HG03520 (cell line): ENCODE measurements at regions not wholly inside any gene's neighbourhood (a gene's known extent, or its start where the extent isn't known, plus 50 kb on each side); places are given as distances from the start of the nearest gene placed in this dataset.

Experiments used
- ATAC-seq: cut with Tn5 transposase; IDR thresholded peaks from one replicate; pipeline ENCODE4 v1.9.1; 2021; ENCODE audit warnings: mild to moderate bottlenecking, moderate library complexity; ENCODE audit not compliant: unreplicated experiment

DNA sequence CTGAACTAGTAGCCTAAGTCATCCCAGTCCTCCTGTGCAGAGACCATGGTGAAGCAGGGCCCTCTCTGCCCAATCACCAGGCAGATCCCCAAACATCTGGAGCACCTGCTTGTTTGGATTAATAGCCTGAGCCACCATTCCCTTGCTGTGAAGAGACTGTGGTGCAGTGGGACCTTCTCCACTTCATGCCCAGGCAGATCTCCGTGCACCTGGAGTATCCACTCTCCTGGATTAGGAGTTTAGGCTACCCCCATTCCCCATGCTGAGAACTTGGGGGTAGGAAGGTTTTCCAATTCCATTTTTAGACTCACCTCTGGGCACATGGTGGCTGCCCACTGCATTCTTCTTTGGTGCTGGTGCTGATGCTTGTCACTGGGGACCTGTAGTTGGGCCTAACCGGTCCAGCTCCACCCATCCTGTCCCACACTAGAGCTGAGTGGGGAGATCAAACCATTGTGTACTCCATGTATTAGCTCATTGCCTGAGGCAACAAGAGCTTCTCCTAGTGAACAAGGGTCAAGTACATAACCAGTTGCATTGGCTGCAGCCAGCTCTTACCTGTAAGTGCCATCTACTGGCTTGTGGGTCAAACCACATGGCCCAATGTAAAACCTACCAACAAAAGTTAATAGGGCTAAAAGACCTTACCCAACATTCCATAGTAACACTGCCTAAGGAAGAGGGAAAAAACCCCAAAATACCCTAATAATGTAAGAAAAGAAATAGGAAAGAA, 382.5 kb upstream of the CBLB start:
- ATAC-seq, result no peak

DNA sequence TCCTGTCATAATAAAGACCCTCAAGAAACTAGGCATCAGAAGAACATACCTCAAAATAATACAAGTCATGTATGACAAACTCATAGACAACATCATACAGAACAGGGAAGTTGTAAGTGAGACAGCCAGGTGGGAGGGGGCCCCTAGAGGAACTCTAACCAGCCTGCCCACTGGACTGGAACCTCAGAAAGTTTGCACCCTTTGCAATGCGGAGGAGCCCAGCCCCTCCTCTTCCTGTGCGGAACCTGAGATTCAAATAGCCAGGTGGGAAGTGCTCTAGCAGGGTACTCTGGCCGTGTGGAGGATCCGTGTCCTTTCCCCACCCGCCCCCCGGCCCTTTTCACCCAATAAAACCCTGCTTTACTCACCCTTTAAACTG, 387.0 kb upstream of the CBLB start:
- ATAC-seq, result peak; percentile 95

DNA sequence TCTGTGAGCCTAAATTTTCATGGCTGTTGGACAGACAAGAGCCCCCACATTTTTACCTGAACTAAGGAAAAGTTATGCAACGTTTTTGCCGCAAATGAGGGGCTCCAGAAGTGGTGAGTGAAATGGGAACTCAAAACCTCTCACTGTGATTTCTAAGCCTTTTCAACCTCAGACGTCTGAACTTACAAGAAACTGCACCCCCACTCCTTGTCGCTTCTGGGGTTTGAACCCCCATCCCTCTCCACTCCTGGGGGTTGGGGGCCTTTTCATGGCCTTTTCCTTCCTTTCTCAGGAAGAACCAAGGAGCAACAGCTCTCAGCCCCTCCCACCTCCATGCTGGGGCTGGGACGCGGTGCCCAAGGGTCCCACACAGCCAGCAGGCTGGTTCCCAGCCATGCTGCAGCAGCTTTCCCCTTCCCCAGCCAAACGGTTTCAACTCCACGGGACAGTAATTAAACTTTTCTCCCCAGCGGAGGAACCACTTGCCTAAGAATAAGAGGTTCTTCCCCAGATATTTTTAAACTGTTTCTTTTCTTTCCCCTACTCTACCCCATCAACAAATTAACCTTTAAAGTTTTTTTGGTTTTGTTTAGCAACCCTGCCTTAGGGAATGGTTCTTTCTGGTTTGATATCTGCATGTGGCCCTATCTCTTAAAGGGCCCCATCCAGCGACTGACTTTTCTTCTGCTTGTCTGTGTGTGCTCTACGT, 387.6 kb upstream of the CBLB start:
- peak; percentile 29 for ATAC-seq

DNA sequence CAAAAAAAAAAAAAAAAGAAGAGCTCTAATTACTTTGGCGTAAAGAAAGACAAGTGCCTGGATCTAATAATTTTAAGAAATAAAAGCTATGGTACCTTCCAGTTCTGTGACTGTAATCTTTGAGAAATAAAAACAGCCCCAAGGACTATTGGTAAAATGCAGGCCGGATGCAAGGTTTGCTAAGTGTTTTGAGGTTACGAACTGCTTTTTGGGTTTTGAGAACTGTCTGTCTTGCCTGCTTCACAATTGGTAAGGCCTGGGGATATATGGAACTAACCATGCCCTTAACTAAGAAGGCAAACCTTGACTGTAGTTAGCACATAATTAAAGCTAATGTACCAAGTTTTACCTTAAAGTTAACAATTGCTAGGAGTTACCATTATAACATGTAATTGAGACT, 388.4 kb upstream of the CBLB start:
- no peak for ATAC-seq

DNA sequence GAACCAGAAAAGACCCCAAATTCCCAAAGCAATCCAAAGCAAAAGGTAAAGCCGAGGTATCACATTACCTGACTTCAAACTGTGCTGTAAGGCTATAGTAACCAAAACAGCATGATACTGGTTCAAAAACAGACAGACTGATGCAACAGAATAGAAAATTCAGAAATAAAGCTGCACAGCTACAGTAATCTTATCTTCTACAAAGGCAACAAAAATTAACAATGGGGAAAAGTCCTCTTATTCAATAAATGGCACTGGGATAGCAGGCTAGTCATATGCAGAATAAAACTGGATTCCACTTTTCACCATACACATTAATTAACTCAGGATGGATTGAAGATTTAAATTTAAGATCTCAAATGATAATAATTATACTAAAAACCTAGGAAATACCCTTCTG, 392.6 kb upstream of the CBLB start:
- no peak for ATAC-seq

DNA sequence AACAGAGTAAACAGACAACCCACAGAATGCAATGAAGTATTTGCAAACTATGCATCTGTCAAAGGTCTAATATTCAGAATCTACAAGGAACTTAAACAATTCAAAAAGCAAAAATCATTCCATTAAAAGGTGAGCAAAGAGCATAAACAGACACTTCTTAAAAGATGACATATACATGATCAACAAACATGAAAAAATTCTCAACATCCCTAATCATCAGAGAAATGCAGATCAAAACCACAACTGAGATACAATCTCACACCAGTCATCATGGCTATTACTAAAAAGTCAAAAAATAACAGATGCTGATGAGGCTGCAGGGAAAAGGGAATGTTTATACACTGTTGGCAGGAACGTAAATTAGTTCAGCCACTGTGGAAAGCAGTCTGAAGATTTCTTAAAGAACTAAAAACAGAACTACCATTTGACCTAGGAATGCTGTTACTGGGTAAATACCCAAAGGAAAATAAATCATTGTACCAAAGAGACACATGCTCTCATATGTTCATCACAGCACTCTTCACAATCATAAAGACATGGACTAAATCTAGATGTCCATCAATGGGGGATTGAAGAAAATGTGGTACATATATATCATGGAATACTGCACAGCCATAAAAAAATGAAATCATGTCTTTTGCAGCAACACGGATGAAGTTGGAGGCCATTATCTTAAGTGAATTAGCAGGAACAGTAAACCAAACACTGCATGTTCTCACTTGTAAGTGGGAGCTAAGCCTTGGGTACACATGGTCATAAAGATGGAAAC, 393.3 kb upstream of the CBLB start:
- ATAC-seq, result no peak

DNA sequence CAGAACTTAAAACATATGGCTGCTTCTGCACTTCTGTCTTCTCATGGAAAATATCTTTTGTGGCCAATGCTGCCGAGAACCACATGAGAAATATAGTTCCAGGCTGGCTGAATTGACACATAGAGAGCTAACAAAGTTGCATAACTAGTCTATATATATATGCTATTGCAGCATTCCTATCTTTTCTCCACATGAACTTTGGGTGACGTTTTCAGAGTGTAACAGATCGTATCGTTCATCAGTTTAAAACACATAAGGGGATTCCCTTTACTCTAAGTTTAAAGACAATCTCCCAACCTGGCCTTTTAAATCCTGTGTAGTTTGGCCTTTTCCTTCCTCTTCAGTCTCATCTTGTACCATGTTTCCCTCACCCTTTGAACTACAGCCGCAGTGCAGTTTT, 394.2 kb upstream of the CBLB start:
- no peak for ATAC-seq

DNA sequence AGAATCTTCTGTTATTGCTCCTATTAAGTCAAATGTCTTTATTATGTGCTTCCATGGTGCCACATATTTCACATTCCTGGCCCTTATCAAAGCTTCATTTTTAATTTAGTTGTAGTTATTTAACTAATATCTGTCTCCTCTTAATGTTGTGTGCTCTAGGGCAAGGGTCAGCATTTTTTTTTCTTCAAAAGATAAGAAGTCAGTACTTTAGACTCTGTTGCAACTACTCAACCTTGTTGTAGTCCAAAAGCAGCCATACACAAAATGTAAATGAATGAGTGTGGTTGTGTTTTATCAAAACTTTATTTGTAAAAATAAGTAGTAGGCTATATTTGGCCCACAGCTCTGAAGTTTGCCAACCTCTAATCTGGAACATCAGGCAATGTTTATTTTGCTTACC, 394.7 kb upstream of the CBLB start:
- ATAC-seq, result no peak

DNA sequence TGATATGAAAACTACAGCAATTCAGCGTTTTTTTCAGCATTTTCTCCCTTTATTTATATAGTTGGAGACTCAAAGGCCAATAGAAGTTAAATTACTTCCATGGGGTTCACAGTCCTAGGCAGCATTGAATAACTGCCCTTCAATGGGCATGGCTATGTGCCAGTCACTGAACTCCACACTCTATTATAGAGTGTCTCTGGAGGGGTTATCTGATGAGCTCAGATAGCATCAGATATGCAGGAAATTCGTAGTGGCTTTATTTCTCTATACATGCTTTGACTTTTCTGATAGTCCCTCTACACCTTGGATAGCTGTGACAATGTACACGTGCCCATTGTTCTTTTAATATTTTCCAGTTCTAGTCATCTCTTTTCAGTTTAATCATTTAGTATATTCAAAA, 396.9 kb upstream of the CBLB start:
- ATAC-seq, result no peak

DNA sequence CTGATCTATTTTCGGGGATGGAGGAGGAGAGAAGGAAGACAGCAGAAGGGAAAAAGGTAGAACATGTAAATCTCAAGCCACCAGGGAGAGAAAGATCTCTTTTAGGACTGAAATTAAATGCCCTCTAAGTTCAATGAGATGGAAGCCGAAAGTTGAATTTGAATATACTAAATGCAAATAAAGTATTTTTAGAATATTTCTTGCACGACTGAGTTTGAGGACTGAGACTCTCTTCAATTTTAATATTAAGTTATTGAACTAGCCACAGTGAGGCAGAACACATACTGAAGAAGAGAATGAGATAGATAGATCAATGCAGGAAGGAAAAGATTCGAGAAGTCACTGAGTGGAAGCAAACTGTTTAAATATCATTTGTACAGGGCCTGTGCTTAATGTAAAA, 399.9 kb upstream of the CBLB start:
- ATAC-seq, result no peak

DNA sequence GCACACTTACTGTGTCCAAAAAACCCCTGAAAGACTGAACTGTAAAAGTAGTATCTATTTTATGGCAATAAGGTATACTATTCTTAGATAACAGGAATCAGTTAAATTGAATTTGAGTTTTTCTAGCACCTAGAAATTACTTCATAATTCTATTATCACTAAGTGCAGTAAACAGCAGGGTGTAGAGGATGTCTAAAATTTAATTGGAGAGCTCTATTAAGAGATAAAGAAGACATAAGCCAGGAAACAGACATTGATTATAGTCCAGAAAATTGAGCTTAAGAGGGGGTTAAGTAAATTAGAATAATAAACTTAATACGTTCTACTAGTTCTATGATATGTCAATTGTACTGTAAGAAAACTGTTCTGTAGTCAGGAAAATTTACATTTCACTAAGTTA, 403.5 kb upstream of the CBLB start:
- no peak for ATAC-seq

DNA sequence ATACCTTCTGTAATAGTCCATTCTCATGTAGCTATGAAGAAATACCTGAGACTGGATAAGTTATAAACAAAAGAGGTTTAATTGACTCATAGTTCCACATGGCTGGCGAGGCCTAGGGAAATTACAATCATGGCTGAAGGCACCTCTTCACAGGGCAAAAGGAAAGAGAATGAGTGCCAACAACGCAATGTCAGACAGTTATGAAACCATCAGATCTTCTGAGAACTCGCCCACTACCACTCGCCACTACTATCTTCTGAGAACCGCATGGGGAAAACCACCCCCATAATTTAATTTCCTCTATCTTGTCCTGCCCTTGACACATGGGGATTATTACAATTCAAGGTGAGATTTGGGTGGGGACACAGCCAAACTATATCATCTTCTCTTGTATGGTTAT, 406.8 kb upstream of the CBLB start:
- no peak for ATAC-seq

DNA sequence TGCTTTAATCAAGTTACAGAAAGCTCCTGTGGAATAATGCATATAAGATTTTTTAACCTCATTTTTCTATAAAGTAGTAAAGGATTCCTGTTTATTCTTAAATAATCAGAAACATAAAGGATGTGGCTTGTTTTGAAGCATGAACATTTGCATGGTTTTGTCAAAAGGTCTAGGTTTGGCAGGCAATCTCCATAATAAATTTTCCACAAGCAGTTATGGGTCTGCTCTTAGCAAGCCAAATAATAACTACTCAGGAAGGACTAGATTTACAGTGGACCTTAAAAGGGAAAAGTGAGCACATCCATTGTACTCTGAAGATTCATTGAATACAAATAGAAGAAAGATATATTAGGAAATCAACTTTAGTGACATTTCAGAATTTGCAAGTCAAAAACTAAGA, 407.3 kb upstream of the CBLB start:
- ATAC-seq, result no peak

DNA sequence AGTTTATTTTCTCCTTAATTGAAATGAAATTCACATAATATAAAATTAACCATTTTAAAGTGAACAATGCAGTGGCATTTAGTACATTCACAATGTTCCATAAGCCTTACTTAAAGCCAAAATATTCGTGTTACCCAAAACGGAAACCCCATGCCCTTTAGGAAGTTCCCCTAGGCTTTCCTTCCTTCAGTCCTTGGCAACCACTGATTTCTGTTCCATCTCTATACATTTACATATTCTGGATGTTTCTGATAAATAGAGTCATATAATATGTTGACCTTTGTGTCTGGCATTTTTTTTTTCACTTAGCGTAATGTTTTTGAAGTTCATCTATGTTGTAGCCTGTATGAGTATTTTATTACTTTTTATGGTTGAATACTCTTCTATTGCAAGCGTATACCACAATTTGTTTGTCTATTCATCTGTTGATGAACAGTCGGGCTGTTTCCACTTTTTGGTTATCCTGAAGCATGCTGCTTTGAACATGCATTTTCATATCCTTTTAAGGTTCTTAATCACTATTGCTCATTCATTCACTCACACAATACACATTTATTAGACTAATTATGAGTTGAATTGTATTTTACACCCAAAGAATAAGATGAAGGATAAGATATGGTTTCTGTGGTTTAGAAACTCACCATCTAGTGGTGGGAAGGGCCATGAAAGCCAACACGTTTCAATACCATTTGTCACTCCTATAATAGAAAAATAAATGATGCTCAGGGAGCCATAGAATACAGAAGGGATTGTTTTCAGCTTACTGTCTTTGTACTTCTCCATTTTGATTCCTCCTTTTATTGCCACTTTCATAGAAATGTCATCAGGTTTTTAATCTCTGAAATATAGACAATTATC, 408.2 kb upstream of the CBLB start:
- no peak for ATAC-seq

DNA sequence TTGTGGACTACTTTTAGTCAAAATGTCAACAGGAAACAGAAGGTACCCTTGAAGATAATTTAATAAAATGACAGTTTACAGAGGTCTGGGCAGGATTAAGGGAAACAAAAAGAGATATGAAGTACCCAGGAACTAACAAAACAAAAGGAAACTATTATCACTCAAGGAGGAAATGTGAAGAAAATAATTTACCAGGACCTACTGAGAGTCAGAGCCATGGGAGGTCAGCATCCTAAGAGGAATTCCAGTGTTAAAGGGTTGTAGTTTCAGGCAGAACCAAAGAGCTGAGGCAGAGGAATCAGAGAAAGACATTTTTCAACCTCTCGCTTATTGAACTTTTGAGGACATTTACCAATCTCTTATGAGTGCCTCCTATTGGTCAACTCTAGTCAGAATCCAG, 408.9 kb upstream of the CBLB start:
- no peak for ATAC-seq

DNA sequence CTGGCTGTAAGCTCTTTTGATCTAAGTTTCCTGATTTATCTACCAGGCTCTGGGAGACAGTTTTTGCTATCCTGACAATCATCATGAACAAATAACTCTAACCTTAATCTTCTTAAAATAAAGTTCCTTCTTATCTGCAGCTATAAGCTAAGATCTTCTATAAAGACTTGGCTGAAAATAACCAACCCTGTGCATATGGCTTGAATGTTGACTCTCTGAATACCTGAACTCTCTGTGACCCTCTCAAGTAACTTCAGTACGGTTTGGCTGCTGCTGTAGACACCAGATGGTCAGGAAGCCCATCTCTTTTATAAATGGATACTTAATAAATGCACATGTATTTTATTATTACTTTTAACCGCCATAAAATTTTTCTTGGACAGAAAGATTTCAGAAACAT, 412.4 kb upstream of the CBLB start:
- no peak for ATAC-seq

DNA sequence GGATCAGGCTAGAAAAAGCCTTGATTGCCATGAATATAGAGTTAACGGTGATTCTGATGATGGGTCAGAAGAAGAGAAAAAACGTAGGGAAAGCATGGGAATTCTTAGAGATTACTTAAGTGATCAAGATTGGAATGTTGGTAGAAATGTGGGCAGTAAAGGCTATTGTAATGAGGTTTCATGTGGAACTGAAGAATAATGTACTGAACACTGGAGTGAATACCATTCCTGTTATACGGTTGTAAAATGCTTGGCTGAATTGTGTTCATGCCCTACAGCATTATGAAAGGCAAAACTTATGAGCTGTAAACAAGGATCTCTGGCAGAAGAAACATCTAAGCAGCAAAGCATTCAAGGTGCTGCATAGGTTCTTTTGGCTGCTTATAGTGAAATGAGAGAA, 414.1 kb upstream of the CBLB start:
- no peak for ATAC-seq

DNA sequence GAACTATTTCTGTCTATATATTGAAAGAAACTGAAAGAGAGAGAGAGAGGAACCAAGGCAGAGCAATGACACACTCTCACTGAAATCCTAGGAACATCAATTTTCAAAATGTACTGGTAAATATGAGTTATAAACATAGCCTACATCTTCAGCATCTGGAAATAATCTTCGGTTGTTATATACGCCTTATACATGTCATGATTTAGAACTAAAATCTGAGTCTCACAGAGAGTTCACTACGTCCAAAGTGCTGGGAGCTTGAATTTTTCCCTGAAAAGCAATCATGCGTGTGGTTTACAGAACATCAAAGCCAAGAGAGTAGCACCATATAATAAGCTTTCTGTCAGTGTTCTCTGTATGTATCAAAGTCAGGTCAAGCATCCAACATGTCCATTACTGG, 420.0 kb upstream of the CBLB start:
- ATAC-seq, result no peak

DNA sequence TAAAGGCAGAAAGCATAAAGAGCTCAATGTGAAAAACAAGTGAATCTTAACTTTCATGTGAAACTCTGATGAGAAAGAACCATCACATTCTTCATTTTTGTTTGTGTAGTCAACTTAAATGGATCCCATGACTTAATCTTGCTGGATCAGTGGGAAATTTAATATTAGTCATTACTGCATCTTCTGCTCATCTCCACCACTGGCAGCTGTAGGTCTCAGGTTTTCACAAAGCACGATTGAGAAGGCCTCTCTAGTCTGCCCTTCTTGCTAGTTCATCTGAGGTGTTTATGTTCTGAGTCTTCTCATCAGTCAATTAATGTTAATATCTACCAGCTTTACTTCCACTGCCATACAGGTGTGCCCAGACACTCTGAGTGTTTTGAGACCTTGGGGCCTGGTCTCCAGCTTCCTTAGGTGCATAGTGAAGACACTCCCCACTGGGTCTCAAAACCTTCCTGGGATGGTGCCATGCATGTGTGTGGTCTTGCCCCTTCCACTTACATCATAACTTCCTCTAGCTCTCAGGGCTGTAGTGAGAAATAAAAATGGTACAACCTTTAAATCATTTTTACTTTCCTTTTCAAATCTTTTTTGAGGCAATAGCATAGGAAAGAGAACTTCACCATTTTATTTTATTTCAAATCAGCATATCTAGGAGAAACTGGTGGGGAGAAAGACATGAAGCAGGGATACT, 421.6 kb upstream of the CBLB start:
- ATAC-seq, result no peak

DNA sequence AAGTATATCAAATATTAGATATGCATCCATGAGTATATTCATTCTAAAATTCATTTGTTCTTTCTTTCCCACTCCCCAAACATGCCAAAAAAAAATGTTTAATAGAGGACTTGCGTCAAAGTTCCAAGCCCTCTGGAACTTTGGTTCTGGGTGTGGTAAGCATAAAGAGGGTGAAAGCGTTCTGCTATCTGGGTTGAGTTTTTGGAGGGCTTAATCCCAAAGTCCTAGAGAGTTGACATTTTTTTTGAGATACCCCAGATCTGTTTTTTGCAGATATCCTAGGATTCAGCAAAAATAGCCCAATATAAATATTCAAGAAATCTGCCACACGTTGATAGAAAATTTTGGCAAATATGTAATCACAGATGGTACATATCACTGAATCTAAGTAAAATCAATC, 424.3 kb upstream of the CBLB start:
- ATAC-seq, result no peak

DNA sequence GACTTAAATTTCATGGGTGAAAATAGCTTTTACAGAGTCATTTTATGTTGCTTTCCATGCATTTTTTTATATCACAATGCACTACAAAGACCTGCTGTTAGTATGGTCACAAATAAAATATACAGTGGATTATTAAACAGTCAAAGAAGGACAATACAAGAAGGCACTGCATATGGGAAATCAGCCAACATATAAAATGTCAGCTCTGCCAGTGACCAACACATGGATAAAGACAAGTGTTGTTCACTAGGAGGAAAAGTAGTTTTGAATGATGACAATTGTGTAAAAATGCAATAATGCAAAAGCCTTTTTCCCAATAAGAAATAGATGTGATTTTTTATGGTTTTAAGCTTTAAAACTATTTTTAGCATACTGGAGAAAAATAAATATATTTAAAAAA, 425.3 kb upstream of the CBLB start:
- no peak for ATAC-seq
